H9 (cell line): ENCODE measurements at regions not wholly inside any gene's neighbourhood (a gene's known extent, or its start where the extent isn't known, plus 50 kb on each side); places are given as distances from the start of the nearest gene placed in this dataset.

Source experiments
- DNase-seq: peaks from one replicate; pipeline ENCODE4 v3.0.0-alpha.2; 2017
- H2AFZ ChIP-seq: one replicate; pipeline ENCODE4 v1.6.1; 2013; ENCODE audit warnings: mild to moderate bottlenecking, low read length, control low read depth, moderate library complexity
- H2AK5ac ChIP-seq: 2 replicates; pipeline ENCODE4 v1.6.1; 2013; ENCODE audit warnings: low read length, control low read depth, mixed read lengths; ENCODE audit not compliant: insufficient read length
- H2BK120ac ChIP-seq: one replicate; pipeline ENCODE4 v1.6.1; 2013; ENCODE audit warnings: low read depth, mild to moderate bottlenecking, low read length, control low read depth, inconsistent platforms; ENCODE audit not compliant: poor library complexity, severe bottlenecking
- H2BK12ac ChIP-seq: 2 replicates; pipeline ENCODE4 v1.6.1; 2013; ENCODE audit warnings: low read length, control low read depth, mixed read lengths, low read depth; ENCODE audit not compliant: insufficient read length
- H2BK15ac ChIP-seq: 2 replicates; pipeline ENCODE4 v1.6.1; 2013; ENCODE audit warnings: low read depth, low read length, control low read depth
- H2BK20ac ChIP-seq: one replicate; pipeline ENCODE4 v1.6.1; 2013; ENCODE audit warnings: low read depth, mild to moderate bottlenecking, low read length, control low read depth, inconsistent platforms; ENCODE audit not compliant: poor library complexity, severe bottlenecking
- H2BK5ac ChIP-seq: 2 replicates; pipeline ENCODE4 v1.6.1; 2013; ENCODE audit warnings: low read length, control low read depth, mixed read lengths; ENCODE audit not compliant: insufficient read length
- H3K14ac ChIP-seq: 2 replicates; pipeline ENCODE4 v1.6.1; 2013; ENCODE audit warnings: low read length, control low read depth; ENCODE audit not compliant: insufficient read depth
- H3K18ac ChIP-seq: 2 replicates; pipeline ENCODE4 v1.6.1; 2013; ENCODE audit warnings: low read depth, mild to moderate bottlenecking, mixed read lengths, low read length, control low read depth; ENCODE audit not compliant: insufficient read length
- H3K23ac ChIP-seq: 2 replicates; pipeline ENCODE4 v1.6.1; 2013; ENCODE audit warnings: low read length, control low read depth, mixed read lengths, low read depth; ENCODE audit not compliant: insufficient read length
- H3K23me2 ChIP-seq: 2 replicates; pipeline ENCODE4 v1.6.1; 2013; ENCODE audit warnings: low read depth, mild to moderate bottlenecking, mixed read lengths, low read length, control low read depth; ENCODE audit not compliant: insufficient read length, poor library complexity, severe bottlenecking
- H3K27ac ChIP-seq: 2 replicates; pipeline ENCODE4 v1.5.1; 2013; ENCODE audit warnings: low read length, control low read depth, mixed read lengths, low read depth; ENCODE audit not compliant: insufficient read length
- H3K27me3 ChIP-seq: 2 replicates; pipeline ENCODE4 v1.6.1; 2013; ENCODE audit warnings: low read length, control low read depth, inconsistent platforms; ENCODE audit not compliant: insufficient read depth
- H3K4ac ChIP-seq: 2 replicates; pipeline ENCODE4 v1.6.1; 2013; ENCODE audit warnings: low read depth, mild to moderate bottlenecking, control low read depth, inconsistent platforms, low read length, moderate library complexity
- H3K4me1 ChIP-seq: 2 replicates; pipeline ENCODE4 v1.6.1; 2013; ENCODE audit warnings: low read length, control low read depth, inconsistent platforms; ENCODE audit not compliant: insufficient read depth
- H3K4me2 ChIP-seq: 2 replicates; pipeline ENCODE4 v1.6.1; 2013; ENCODE audit warnings: low read length, control low read depth, mixed read lengths; ENCODE audit not compliant: insufficient read length, insufficient read depth
- H3K56ac ChIP-seq: 2 replicates; pipeline ENCODE4 v1.6.1; 2013; ENCODE audit warnings: low read depth, mild to moderate bottlenecking, mixed read lengths, low read length, control low read depth; ENCODE audit not compliant: insufficient read length
- H3K79me1 ChIP-seq: 2 replicates; pipeline ENCODE4 v1.6.1; 2013; ENCODE audit warnings: low read depth, mild to moderate bottlenecking, moderate library complexity, low read length, control low read depth, inconsistent platforms; ENCODE audit not compliant: insufficient read depth, poor library complexity, severe bottlenecking
- H3K79me2 ChIP-seq: 2 replicates; pipeline ENCODE4 v1.6.1; 2013; ENCODE audit warnings: low read length, control low read depth, inconsistent platforms; ENCODE audit not compliant: insufficient read depth
- H3K9ac ChIP-seq: 2 replicates; pipeline ENCODE4 v1.6.1; 2013; ENCODE audit warnings: low read length, control low read depth, mixed read lengths; ENCODE audit not compliant: insufficient read length; ENCODE audit errors: extremely low read depth
- H3K9me3 ChIP-seq: one replicate; pipeline ENCODE4 v1.6.1; 2013; ENCODE audit warnings: low read depth, low read length, inconsistent platforms; ENCODE audit not compliant: control insufficient read depth
- H3T11ph ChIP-seq: one replicate; pipeline ENCODE4 v1.6.1; 2013; ENCODE audit warnings: mild to moderate bottlenecking, low read length, control low read depth, inconsistent platforms
- H4K20me1 ChIP-seq: one replicate; pipeline ENCODE4 v1.6.1; 2013; ENCODE audit not compliant: control insufficient read depth, insufficient read length, insufficient read depth
- H4K5ac ChIP-seq: 2 replicates; pipeline ENCODE4 v1.6.1; 2013; ENCODE audit warnings: low read depth, mild to moderate bottlenecking, mixed read lengths, low read length, control low read depth; ENCODE audit not compliant: insufficient read length
- H4K8ac ChIP-seq: replicated peaks from 2 replicates; pipeline ENCODE4 v1.6.1; 2013; ENCODE audit warnings: low read length, control low read depth, mixed read lengths, low read depth; ENCODE audit not compliant: insufficient read length
- H4K91ac ChIP-seq: 2 replicates; pipeline ENCODE4 v1.6.1; 2013; ENCODE audit warnings: low read depth, mild to moderate bottlenecking, moderate library complexity, mixed read lengths, low read length, control low read depth; ENCODE audit not compliant: insufficient read length
- H3K27ac Mint-ChIP-seq, 3 experiments: 2 replicates in 2 of 3; 3 replicates in 1 of 3; pipeline ENCODE4 v1.8.0; 2020 to 2021; ENCODE audit warnings: mixed read lengths in 3 of 3, mild to moderate bottlenecking in 1 of 3, moderate library complexity in 1 of 3
- H3K27me3 Mint-ChIP-seq: 2 replicates; pipeline ENCODE4 v1.8.0; 2021; ENCODE audit warnings: low read depth, mild to moderate bottlenecking, moderate library complexity, mixed read lengths
- H3K36me3 Mint-ChIP-seq, 3 experiments: 2 replicates in 2 of 3; 3 replicates in 1 of 3; pipeline ENCODE4 v1.8.0; 2020 to 2021; ENCODE audit warnings: low read depth in 3 of 3, mixed read lengths in 3 of 3; ENCODE audit not compliant: insufficient read depth in 1 of 3
- H3K4me1 Mint-ChIP-seq, 2 experiments: 2 replicates each; pipeline ENCODE4 v1.8.0; 2020; ENCODE audit warnings: mixed read lengths in 2 of 2
- H3K4me3 Mint-ChIP-seq, 2 experiments: 2 replicates in 1 of 2; 3 replicates in 1 of 2; pipeline ENCODE4 v1.8.0; 2020 to 2021; ENCODE audit warnings: mild to moderate bottlenecking in 2 of 2, mixed read lengths in 2 of 2, moderate library complexity in 1 of 2
- H3K9me3 Mint-ChIP-seq, 2 experiments: 2 replicates in 1 of 2; 3 replicates in 1 of 2; pipeline ENCODE4 v1.8.0; 2020; ENCODE audit warnings: mild to moderate bottlenecking in 2 of 2, mixed read lengths in 2 of 2, moderate library complexity in 1 of 2
- CTCF ChIP-seq: fragments of 200-600 bp; sonication (generic); conservative IDR thresholded peaks from 3 replicates; pipeline ENCODE4 v1.8.0; 2021; ENCODE audit warnings: antibody characterized with exemption, mild to moderate bottlenecking
- WGBS: extraction: QIAGEN DNeasy Blood & Tissue Kit; methylation state at CpG from one replicate; pipeline ENCODE4 v1.1.7; 2013; ENCODE audit warnings: missing lambda C conversion rate, low lambda C conversion rate, mixed read lengths; ENCODE audit not compliant: insufficient read length; ENCODE audit errors: extremely low coverage; 5-methylcytosine and 5-hydroxymethylcytosine counted together

GRCh38 chr1:87842156-87842555, 513.5 kb downstream of the LMO4 start:
- Histone ChIP-seq H2AFZ (no peak overlapping the region), H2BK12ac (no peak overlapping the region), H3K14ac (no peak overlapping the region), H3K9me3 (no peaks in the 10 kb centered on the region), H3K79me2 (no peaks in the 10 kb centered on the region), H3K23ac (no peak overlapping the region), H3K4ac (no peak overlapping the region), H3K79me1 (no peaks in the 10 kb centered on the region), H3K4me2 (no peak overlapping the region), H2BK5ac (no peak overlapping the region), H2AK5ac (no peak overlapping the region), H2BK120ac (no peak overlapping the region), H4K20me1 (no peaks in the 10 kb centered on the region), H4K8ac (no peak overlapping the region), H3K23me2 (no peaks in the 10 kb centered on the region), H4K91ac (no peak overlapping the region), H2BK15ac (no peak overlapping the region), H2BK20ac (no peak overlapping the region), H3K27ac (no peak overlapping the region), H3K9ac (no peak overlapping the region), H3K18ac (no peak overlapping the region), H3K4me1 (no peaks in the 10 kb centered on the region), H3T11ph (no peak overlapping the region), H3K27me3 (no peaks in the 10 kb centered on the region), H3K56ac (no peak overlapping the region), H4K5ac (no peak overlapping the region)
- no peaks in the 10 kb centered on the region for H3K36me3 Mint-ChIP-seq
- TF ChIP-seq CTCF, result no peak
- no peaks in the 10 kb centered on the region for H3K27me3 Mint-ChIP-seq
- no peak overlapping the region for H3K4me3 Mint-ChIP-seq
- H3K4me1 Mint-ChIP-seq, result peaks cover 0 to 3% of the 10 kb centered on the region in 2 experiments; a peak in 2 of 4 replicates
- H3K9me3 Mint-ChIP-seq, result no peaks in the 10 kb centered on the region; a peak in 1 of 5 replicates
- WGBS, result no CpG with 5 or more reads among the region's 1 CpG
- no peak overlapping the region for H3K27ac Mint-ChIP-seq
- DNase-seq, result no peak
